ENCODE measurements at regions not wholly inside any gene's neighbourhood (a gene's known extent, or its start where the extent isn't known, plus 50 kb on each side); places are given as distances from the start of the nearest gene placed in this dataset.
"Not testable (repeated sequence)": the region's sequence is repeated elsewhere in the genome, so short reads cannot be mapped to it uniquely, and the experiment has no call there.

DNA sequence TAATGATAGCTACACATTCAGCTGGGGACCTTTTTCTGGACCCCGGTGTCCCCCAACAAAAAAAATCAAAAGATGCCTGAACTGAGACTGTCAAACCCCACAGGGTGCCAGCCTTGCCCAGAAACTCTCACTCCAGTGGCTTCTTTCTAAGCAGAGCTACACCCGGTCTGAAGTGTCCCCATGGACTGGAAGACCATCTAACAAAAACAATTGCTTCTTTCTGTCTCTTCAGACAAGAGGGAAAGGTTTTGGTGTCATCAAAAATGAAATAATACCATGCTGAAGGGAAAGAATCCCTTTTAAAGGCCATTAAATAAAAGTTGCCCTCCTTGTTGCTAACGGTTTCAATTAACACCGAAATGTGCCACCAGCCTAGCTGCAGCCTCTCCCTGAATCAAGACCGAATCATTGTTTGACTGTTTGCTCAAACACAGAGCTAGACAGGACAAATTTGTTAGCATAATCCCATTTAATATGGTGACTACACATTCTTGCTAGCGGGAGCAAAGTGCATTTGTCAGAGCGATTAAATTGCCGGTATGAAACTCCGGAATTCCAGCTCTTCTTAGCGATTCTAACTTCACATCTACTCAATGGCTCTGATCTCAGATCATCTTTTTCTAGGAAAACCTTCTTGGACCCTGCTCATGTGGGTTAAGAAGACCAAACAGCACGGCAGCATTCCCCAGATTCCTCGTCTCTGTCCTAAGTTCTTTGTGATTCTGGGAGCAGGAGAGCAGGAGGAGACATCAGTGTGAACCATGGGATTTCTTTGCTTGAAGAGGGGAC, 397.5 kb upstream of the PRKCQ start:
- no peak for DNase-seq

DNA sequence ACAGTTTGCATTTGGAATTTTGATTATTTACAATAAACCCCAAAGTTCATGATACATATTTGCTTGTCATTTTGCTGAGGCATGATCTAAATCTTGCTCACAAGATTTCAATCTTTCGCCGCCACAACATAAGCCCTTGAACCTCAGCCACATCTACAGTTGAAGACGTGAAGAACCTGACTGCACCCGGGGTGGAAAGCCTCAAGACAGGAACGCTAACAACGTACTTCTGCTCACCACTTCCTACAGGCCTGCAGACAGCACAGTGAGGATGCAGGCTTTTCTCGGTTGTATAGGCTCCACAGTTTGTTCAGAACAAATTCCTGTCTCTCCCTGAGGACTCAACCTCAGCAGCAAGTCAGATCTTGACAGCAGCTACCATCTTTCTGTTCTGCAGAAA, 393.8 kb upstream of the PRKCQ start:
- DNase-seq = no peak

DNA sequence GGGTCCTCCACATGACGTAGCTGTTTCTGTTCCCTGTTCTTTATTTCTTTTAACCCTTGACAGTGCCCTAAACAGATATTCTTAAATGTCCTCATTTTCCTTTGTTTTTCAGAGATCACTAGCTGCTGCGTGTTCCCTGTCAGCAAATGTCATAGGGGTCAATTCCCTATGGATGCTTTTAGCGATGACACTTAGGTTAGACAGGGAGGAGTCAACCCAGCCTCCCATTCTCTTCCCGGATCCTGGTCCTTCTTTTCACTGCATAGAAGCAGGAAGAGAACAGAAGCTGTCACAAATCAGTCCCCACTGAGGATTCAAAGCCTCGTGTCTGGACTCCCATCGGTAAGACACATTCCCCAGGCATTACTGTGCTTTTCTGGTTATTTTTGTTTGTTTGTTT, 392.1 kb upstream of the PRKCQ start:
- no peak for DNase-seq

DNA sequence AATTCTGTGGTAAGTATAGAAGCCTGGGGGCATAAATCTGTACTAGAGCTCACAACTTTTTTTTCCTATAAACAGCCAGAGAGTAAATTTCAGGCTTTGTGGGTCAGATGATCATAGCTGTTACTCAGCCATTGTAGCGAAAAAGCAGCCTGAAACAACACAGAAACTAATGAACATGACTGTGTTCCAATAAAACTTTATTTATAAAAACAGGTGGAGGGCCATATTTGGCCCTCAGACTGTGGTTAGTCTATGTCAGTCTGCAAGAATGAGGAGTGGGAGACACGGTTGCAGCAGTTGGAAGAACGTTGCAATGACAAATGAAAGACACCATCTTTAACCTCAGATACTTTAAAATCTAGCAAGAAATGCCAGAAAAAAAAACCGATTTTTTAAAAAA, 389.6 kb upstream of the PRKCQ start:
- no peak for DNase-seq

DNA sequence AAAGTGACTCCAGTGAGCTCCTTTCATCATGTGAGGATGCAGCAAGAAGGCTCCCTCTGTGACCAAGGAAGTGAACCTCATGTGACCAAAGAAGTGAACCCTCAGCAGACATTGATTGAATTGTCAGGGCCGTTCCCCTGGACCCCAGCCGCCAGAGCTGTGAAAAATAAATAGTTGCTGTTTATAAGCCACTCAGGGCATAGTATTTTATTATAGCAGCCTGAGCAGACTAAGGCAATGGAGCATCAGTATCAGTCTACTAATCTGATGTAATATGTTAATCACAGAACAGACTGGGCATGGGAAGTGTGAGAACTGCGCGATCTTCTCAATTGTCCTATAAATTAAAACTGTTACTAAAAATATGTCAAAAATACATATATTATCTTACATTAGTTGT, 384.5 kb upstream of the PRKCQ start:
- no peak for DNase-seq

DNA sequence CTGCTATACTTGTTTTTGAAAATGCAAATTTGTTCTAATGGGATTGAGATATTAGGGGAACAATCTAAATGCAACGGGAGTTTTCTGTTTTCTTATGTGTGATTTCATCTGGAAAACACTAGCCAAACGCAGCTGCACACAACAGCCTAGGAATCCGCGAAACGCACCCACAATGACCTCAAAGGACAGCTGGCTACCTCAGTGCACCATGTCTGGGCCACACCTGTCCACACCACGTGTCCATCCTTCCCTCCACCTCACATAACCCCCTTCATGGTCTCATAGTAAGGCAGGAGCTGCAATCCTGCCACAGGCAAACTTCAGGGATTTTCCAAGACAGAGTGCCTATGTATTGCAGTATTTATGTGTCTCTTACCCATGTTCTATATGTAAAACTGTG, 382.5 kb upstream of the PRKCQ start:
- no peak for DNase-seq

DNA sequence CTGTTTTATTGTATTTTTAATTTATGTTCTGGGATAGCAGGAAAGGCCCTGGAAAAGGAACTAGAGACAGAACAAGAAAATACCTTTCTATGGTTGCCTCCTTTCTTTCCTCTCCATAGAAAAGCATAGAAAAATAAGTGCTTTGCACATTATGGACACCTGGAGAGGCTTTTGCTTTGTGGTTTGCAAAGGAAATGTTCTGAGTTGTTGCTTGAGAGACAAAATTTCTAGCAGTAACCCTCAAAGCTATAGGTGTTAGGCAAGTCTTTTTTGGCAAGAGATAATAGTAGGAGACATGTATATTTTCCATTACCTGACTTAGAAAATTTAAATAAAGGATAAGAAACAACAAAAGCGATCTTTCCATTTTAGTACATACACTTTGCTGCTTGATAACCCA, 378.6 kb upstream of the PRKCQ start:
- no peak for DNase-seq

DNA sequence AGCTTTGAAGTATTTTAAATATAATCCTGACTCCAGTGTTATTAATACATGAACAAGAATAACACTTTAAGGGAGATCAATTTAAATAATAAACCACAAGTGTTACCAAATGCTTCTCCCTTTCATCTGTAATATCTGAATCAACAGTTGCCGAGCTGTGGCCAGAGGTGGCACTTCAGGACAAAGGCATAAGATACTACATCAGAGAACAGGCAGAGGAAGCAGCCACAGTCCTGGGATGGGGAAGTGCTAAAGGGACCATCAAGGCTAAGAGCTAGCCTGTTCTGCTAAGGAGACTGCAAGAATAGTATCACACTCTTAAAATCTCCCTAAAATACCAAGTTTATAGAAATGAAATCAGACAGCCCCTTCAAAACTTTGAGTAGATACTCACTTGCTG, 378.2 kb upstream of the PRKCQ start:
- DNase-seq = no peak

DNA sequence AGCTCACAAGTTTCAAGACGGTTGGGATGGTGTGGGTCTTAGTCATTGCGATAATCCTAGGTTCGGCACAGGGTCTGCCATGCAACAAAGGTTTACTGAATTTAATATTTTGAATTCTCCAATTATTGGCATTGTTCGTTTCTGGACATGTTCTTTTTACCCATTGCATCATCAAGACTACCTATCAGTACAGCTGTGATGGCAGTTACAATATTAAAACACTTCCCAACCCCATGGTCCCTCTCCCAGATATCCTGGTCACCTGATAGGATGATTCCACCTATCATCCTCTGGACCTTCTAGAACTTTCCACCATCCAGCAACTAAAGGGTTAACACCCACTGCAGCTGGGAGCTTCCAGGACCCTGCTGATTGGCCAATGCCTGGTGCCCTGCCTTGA, 377.8 kb upstream of the PRKCQ start:
- DNase-seq = no peak

DNA sequence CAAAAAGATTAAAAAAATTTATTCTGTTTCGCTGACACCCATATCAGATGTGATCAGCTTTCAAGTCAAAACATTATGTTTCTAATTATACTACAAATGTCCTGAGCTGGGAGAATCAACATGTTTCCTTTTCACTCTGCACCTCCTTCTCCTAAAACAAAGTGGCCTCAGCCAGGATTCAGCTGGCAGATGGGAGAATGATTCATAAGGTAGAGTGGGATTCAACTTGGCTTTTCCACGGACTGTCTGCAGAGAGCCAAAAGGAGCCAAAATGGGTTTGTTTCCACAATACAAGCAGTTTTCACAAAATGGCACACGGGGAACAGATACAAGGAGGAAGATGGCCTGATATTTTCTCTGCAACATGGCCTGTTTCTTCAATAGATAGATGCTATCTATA, 376.5 kb upstream of the PRKCQ start:
- DNase-seq = no peak

DNA sequence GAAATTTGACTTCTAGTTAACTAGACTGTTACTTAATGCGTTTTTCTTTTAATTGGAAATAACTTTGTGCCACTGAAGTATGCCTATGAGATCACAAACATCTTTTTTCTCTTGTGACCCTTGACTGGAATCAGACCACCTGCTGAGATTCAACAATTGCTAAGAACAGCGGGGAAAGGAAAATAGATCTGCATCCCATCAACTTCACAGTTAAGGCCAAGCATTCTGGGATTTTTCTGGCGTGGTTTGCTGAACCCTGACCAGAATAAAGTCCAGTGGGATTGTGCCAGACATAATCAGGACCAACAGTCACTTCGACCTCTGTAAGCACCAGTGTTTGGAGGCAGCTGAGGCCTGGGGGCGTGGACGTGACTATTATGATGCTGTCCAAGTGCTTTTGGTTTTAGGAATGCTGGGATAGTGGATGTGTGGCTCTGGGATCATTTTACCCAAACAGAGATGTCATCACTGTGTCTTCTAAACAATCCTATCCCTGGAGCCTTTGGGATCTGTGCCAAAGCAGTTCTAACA, 373.3 kb upstream of the PRKCQ start:
- DNase-seq = peak; percentile 34

DNA sequence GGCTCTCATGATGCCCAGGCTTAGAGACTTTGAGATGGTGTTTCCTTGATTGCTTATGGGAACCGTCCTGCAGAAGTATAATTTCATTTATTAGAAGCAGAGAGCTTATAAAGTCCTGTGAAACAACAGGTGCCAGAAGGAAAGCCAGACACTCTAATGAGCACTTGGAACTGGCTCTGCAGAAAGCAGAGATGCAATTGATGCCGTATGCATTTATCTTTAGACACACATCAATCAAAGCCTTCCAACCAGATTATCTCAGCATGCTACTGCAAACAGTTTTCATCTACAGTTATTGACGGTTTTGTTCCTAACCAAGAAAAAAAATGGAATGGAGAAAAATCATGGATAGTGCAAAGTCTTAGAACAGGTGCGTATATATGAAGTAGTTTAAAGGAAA, 371.7 kb upstream of the PRKCQ start:
- no peak for DNase-seq

DNA sequence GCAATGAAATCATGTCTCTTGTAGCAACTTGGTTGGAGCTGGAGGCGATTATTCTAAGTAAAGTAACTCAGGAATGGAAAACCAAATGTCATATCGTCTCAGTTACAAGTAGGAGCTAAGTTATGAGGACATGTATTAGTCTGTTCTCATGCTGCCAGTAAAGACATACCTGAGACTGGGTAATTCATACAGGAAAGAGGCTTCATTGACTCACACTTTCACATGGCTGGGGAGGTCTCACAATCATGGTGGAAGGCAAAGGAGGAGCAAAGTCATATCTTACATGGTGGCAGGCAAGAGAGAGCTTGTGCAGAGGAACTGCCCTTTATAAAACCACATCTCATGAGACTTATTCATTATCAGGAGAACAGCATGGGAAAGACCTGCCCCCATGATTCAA, 370.1 kb upstream of the PRKCQ start:
- no peak for DNase-seq

DNA sequence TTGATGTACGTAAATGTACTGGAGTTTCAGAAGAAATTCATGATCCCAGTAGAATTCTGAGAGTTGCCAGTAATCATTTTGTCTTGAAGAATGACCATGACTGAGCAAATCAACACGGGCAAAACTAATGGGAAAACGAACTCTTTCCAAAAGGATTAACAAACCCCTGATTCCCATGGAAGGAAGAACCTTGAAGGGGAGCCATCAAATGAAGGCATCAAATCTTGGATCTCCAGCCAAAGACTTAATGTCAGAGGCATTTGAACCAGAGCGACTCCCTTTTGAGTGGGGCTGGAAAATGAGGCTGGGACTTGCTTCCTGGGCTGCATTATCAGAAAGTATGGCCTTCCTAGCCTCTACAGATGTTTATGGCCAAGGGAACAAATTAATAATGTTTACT, 364.4 kb upstream of the PRKCQ start:
- no peak for DNase-seq

DNA sequence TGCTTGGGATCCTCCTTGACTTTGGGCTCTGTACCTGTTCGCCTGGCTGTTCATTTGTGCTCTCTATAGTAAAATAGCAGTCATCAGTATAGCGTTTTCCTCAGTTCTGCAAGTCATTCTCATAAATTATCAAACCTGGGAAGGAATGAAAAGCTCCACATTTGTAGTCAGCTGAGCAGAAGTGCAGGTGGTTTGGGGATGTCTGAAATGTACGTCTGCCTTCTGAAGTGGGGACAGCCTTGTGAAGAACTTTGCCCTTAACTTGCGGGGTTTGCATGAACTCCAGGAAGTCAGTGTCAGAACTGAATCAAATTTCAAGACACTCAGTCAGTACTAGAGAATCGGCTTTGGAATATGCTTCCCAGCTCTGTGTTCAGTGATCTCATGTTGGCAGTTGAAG, 358.3 kb upstream of the PRKCQ start:
- DNase-seq = no peak

DNA sequence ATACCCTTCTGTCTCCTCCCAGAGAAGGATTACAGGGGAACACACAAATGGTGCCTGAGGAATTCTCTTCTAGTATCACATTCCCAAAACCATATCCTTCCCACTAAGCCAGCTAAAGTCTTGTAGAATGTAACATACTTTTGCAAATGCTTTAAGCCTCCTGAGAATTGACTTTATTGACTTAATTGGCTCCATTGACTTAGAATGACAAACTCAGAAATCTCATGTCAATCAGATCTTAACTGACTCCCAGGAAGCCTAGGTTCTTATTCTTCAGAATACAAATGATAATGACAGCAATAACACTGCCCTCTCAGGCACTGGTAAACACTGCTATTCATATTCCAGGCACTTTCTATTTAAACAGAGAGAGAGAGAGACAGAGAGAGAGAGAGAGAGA, 356.9 kb upstream of the PRKCQ start:
- no peak for DNase-seq

DNA sequence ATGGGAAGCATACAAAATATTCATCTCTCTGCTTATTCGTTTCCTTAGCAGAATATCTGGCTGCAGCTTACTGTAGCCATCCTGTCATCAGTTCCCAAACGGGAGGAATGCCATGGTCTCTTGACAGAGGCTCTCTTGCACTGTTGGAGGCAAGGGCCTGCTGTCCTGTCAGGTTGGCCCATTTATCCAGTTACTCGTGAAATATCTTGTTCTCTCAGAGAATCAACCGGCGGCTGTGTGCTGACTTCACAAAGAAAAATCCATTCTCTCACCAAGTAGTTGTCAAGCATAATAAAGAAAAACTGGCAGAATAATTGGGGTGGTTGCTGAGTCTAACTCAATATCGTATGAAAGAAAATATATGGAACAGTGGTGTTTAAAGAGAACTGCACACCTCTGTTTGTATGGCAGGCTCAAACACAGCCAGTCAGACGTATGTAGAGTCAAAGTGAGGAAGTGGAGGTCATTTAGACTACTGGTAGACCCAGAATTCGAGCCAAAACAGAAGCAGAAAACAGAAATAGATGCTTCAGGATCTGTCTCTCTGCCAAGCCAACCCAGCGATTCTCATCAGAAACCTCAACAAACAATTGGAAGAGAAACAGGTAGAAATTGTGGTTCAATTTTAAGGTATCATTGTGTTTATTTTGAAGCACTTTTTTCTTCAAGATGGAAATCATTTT, 349.2 kb upstream of the PRKCQ start:
- DNase-seq = no peak

DNA sequence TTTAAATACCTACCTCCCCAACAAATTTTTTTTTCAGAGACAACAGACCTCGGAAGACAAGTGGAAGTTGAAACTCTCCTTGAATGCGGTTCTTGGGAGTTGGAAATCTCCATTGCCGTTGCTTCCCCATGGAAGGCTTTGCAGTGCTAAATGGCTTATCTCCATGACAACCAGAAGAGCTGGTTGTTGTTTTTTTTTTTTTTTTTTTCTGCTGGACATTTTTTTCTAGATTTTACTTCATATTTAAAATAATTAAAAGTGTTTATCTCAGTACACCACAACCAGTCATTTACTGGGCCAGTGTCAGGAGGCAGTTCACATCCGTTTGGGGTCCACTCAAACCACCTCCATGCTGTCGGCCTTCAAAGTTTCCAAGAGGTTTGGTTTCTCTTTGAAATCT, 348.5 kb upstream of the PRKCQ start:
- DNase-seq = no peak

DNA sequence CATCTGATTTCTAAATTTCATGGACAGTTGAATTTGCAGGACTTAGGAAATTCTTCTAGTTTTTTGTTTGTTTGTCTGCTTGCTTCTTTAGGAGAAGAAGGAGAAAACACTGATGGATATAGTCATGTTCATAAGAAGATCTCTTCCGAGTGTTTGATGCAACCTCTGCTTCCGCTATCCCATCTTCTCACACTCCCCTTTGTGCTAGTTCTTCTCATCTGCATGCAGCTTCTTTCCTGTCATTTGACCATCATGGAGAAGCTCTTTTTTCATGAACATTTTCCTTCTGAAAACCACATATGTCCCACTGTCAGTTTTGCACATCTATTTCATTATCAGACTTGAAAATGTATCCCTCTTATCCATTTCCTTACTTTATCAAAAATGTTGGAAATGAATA, 346.9 kb upstream of the PRKCQ start:
- no peak for DNase-seq

DNA sequence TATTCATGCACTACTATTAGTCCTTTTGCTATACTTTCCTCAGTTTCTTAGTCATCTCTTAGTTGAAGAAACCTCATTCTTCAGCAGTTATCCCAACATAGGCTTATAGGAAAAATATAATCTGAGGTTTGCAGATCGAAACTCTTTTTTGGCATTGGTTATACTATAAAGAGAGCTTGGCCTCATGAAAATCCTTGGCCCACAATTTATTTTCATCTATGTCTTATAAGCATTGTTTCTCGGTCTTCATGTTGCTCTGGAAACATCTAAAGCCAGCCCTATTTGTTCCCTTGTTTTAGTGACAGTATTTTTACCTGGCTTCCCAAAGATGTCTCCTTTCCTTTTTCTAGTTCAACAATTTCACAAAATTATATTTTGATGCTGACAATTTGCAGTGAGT, 345.1 kb upstream of the PRKCQ start:
- DNase-seq = no peak

DNA sequence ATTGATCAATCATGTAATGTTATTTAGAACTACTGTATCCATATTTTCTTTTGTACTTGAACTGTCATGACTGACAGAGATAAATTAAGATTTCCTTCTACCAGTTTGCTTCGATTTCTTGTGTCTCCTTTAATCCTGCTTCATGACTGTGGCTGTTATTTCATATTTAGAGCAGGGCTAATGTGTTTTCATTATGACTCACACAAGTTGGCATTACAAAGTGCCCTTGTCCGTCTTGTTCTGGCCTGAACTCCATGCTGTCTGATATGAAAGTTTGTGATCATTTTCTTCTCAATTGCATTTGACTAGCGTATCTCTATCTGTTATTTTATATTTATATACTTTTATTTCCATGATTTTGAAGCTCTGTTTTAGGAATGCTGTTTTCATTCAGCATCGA, 344.1 kb upstream of the PRKCQ start:
- DNase-seq = no peak

DNA sequence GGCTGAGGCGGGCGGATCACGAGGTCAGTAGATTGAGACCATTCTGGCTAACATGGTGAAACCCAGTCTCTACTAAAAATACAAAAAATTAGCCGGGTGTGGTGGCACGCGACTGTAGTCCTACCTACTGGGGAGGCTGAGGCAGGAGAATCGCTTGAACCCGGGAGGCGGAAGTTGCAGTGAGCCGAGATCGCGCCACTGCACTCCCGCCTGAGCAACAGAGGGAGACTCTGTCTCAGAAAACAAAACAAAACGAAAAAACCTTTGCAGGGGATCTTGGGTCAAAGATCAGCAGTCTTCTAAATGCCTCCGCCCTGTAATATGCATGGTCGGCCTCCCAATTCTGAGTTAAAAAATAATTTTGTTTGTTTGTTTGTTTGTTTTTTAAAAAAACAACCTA, 340.9 kb upstream of the PRKCQ start:
- DNase-seq = not testable (repeated sequence)

DNA sequence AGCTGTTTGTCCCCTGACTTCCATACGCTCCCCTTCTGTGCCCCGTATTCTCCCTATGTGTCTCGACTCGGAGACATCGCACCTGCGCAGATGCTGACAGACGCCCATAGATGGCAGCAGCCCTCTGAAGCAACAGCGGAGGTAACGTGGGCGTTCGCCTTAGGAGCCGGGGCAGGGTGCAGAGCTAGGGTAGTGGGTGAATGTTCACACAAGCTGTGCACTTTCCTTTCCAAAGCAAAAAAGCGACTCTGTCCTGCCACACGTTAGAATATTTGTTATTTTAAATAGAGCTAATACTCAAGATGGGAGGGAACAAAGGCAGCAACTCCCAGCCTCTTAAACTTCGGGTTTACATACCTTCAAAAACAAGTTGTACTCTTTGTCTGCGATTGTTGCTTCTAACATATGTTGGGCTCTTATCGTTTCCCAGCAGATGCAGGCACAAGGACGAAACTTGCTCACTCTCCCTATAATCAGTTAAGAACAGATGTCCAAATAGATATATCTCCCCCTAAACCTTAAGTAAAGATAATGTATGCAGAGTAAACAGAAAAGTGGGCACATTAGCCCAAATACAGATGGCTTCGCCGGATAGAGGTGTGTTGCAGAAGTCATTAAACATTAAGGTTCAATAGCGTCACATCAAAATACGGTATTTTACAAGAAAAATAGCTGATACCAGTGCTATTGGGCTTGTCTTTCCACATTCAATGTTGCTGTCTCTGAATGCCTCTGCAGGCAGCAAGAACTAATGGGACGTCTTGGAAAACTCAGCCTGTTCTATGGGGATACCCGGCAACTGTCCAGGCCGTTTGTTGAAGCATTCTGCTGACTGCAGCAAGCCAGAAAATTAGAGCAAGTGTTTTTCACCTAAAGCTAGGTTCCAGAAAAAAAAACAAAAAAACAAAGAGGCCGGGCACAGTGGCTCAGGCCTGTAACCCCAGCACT, 340.3 kb upstream of the PRKCQ start:
- peak; percentile 54 for DNase-seq

Data from left hindlimb (tissue), 1 donor.